MV-4-11 (cell line): ENCODE measurements at regions not wholly inside any gene's neighbourhood (a gene's known extent, or its start where the extent isn't known, plus 50 kb on each side); places are given as distances from the start of the nearest gene placed in this dataset.
"Not testable (repeated sequence)": the region's sequence is repeated elsewhere in the genome, so short reads cannot be mapped to it uniquely, and the experiment has no call there.

Source experiments
- DNase-seq: peaks from one replicate; lab custom pipeline; 2025; lab: John Stamatoyannopoulos, UW

DNA sequence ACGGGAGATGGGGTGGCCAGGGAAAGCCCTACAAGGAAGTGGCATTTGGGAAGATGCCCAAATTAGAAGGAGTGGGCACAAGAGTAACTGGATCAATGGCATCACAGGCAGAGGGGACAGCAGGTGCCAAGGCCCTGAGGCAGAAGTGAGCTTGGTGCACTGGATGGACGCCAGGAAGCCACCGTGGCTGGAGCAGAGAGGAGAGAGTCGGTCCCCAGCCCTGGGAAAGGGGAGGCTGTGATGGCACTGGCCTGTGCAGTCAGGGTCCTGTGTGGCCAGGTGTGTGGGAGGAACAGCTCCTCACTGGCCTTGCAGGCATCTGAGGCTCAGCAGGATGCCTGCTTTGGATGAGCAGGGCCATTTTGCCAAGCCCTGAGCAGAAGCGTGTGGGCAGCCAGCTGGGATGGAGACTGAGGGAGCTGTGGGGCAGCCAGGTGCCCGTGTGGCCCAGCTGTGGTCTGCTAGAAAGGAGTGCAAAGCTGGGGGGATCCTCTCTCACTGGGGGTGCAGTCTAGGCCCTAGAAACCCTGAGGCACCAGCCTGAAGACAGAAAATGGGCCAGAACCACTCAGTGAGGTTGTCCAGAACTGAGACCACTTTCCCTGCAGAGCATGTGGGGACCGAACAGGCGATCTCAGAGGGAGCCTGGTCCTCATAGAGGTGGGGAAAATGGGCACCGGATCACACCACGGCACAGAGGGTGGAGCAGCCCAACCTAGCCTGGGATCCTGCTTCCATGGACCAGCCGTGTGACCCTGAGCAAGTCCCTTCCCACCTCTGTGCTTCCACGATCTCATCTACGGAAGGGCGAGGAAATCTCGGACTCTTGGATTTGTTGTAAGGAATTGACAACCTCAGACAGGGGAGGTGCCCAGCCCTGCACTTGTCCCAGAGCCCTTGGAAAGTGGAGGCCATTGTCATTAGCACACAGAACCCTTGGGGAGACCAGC is 78.6 kb upstream of the RTL6 start:
- no peak for DNase-seq

DNA sequence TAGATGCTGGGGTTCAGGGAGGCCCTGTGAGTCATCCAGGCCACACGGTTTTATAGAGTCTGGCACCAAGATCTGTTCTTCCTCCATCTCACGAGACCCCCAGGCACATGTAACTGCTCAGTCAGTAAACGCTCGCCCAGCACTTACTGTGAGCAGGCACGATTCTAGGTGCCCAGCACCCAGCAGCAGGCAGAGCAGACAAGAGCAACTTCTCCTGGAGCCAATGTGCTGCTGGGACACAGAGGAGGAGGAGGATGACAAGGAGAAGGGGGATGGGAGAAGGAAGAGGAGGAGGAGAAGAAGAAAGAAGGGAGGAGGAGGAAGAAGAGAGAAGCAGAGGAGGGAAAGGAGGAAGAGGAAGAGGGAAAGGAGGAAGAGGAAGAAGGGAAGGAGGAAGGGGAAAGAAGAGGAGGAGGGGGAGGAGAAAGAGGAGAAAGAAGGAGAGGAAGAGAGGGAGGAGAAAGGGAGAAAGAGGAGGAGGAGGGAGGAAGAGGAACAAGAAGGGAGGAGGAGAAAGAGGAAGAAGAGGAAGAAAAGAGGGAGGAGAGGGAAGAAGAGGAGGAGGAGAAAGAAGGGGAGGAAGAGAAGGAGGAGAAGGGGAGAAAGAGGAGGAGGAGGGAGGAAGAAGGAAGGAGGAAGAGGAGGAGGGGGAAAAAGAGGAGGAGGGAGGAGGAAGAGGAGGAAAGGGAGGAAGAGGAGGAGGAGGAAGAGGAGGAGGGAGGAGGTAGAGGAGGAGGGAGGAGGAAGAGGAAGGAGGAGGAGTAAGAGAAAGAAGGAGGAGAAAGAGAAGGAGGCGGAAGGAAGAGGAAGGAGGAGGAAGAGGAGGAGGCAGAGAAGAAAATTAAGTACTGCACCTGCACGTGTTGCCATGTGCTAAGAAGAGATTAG is 77.6 kb upstream of the RTL6 start:
- no peak for DNase-seq

DNA sequence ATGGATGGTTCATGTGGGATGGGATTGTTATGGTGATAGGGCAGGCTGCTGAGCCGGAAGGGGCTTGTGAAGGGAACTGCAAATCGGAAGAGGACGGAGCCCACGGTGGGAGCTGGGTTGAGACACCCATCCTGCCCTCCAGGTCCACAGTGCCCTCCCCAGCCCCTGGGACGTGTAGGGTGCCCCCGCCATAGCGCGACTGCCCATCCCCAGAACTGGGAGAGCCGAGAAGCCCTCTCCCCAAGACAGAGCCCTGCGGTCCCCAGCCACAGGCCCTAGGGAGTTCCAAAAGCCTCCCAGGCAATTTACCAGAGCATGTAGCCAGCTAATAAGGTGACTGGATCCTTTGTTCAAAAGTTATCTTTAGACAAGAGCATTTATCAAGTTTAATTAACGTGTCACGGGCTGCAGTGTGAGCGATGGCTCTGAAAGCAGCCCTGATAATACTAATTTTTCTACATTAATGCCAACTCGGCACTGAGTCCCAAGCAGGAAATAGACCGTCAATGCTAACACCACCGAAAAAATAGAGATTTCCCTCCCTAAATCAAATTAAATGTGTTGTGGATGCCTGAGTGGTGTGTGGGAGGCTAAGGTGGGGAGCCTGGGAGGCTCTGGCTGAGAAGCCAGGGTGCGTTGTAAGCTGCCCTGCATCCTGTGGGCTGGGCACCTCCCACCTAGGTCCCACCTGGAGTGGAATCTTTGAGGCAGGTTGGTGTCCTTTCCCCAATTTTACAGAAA is 76.8 kb upstream of the RTL6 start:
- DNase-seq, result no peak

DNA sequence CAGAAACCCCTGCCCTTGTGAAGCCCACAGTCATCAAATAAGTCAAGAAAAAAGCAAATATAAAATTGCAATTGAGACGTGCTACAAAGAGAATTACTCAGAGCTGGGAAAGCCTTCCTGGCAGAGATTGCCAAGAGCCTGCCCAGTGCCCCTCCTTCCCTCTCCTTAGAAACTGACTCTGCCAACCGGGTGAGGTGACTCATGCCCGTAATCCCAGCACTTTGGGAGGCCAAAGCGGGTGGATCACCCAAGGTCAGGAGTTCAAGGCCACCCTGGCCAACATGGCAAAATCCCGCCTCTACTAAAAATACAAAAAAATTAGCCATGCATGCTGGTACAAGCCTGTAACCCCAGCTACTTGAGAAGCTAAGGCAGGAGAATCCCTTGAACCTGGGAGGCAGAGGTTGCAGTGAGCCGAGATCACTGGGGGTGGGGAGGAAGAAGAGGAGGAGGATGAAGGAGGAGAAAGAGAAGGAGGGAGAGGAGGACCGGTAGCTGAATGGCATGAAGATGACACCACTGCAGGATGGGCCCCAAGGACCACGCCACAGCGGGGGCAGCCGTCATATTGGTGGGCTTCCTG is 76.1 kb upstream of the RTL6 start:
- peak; percentile 17 for DNase-seq

DNA sequence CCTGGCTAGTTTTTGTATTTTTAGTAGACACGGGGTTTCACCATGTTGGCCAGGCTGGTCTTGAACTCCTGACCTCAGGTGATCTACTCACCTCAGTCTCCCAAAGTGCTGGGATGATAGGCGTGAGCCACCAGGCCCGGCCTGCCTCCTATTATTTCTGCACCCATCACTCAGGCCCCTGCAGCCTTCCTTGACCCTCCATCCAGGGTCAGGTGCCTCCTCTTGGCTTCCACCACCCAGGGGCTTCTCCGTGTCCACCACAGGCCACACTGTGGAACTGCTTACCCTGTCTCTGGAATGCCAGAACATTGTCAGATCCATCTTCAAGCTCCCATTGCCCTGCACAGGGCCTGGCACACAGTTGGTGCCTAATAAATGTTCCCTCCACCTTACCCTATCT is 75.4 kb upstream of the RTL6 start:
- DNase-seq, result no peak

DNA sequence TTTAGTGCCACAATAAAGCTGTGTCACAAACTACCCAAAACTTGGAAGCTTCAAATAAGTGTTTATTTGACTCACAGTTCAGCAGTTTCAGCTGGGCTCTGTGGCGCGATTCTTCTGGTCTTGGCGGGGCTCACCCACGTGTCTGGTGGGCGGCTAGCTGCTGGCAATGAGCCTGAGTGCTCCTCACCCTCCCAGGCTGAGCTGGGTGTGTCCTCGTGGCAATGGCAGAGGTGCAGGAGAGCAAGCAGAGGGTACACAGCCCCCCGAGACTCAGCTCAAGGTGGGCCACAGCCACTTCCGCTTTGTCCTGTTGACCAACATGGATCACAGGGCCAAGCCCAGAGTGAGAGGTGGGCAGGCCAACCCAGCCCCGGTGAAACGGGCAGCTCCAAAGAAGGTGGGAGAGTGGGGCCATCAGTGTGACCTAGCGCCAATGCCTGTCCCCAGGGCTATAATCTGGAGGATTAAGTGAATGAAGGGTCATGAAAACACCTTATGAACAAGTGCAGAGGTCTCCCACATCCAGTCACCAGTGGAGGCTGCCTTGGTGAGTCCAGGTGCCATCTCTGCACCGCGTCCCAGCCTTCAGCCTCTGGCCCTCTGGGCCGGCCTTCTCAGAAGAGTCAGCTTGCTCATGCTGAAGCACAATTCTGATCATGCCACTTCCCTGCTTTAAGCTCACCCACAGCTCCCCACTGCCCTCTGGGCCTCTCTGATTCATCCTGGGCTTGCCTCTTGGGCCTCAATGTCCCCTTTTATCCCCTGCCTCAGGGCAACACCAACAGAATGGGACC is 74.6 kb upstream of the RTL6 start:
- DNase-seq, result no peak

DNA sequence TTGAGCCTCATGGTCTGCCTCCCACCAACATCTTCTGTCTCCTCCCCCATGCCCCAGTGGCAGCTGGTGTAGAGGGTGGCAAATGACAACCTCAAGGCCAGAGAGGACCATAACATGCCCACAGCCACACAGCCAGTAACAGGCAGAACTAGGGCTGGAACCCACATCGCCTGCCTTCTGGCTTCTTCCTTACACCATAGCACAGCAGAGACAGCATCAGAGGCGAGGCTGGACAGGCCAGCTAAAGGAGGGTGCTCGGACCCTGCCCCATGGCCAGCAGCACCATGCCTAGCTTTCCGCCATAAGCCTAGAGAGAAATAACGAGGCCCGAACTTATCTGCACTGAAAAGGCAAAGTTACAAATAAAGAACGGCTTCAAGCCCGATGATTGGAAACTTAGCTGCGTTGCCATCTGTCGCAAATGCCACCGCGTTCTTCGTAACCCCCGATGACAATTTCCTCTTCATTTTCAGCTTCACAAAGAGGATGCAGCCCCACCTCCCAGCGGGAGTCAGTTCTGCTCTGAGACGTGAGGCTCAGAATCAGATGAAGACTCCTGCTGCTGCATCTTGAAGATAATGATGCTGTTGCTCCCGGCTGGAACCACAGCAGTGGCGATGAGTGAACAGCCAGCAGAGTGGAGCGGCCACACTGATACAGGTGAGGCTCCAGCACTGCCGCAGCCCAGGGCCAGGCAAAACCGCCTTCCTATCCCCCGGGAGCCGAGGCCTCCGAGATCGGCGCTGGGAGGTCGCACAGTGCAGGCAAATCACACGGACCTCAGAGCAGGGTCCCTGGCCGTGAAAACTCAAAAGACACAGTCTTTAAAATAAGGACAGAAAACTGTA is 73.8 kb upstream of the RTL6 start:
- DNase-seq, result peak; percentile 32

DNA sequence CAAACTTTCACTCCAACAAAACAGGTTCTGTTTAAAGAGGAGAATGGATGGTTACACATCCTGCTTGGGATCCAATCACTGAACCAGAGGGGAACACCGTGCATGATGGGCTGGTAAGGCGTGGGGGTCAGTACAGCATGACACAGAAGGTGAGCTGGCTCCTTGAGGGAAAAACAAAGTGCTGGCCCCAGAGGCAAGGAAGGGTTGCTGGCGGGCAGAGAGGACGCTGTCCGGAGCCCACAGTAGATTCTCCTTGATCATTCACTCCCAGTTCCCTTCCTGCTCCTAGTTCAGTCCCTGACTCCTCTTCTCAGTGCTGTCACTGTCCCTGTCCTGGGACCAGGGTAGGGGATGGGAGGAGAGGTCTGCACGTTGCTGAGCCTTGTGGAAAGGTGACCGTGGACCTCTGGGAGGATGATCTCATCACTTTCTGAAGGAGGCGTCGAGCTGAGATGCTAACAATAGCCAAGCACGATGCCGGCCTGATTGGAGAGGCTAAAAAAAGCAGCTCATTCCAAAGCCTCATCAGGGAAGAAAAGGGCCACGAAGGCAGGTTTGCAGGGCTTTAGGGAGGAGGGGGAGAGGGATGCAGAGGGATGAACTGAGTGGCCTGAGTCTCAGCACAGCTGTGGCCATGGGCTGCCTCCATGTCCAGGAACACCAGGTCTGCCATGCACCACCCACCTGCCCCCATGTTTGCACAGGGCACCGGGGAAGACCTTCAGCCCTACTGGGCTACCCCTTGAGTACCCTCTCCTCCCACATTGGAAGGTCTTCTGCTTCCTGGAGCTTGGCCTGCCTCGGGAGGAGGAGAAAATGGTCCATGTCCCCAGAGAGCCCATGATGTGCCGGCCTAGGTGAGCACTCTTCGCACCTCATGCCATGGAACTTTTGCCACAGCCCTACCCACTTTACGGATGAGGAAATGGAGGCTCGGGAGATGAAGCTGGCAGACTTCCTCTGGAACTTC is 72.7 kb upstream of the RTL6 start:
- no peak for DNase-seq

DNA sequence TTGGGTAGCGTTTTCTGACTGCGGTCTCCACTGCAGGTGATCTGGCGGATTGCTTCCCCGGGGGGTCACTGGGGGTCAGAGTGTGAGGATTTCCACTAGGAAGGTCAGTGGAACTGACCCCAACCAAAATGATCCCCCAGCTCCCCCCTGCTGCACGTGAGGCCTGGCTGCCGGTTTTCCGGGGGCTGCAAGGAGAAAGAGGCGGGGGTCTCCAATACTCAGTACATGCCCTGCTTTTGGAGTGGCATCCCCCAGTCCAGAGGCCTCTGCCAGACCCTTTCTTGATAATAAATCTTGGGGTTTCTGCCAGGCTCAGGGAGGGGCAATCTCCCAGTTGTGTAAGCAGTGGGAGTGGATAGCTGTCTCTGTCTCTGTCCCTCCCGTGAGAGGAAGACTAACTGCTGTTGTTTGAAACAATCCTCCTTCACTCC is 71.5 kb upstream of the RTL6 start:
- no peak for DNase-seq

DNA sequence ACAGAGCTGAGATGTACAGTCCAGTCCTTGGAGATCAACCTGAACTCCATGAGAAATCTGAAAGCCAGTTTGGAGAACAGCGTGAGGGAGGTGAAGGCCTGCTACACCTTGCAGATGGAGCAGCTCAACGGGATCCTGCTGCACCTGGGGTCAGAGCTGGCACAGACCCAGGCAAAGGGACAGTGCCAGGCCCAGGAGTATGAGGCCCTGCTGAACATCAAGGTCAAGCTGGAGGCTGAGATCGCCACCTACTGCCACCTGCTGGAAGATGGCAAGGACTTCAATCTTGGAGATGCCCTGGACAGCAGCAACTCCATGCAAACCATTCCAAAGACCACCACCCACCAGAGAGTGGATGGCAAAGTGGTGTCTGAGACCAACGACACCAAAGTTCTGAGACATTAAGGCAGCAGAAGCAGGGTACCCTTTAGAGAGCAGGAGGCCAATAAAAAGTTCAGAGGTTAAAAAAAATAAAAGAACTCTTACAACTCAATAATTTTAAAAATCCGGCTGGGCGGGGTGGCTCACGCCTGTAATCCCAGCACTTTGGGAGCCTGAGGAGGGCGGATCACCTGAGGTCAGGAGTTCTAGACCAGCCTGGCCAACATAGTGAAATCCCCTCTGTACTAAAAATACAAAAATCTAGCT is 69.9 kb upstream of the RTL6 start:
- DNase-seq, result peak; percentile 25

DNA sequence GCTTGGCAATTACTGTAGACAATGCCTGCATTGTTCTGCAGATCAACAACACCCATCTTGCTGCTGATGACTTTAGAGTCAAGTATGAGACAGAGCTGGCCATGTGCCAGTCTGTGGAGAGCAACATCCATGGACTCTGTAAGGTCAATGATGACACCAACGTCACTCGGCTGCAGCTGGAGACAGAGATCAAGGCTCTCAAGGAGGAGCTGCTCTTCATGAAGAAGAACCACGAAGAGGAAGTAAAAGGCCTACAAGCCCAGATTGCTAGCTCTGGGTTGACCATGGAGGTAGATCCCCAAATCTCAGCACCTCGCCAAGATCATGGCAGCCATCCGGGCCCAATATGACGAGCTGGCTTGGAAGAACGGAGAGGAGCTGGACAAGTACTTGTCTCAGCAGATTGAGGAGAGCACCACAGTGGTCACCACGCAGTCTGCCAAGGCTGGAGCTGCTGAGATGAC is 69.4 kb upstream of the RTL6 start:
- peak; percentile 69 for DNase-seq

DNA sequence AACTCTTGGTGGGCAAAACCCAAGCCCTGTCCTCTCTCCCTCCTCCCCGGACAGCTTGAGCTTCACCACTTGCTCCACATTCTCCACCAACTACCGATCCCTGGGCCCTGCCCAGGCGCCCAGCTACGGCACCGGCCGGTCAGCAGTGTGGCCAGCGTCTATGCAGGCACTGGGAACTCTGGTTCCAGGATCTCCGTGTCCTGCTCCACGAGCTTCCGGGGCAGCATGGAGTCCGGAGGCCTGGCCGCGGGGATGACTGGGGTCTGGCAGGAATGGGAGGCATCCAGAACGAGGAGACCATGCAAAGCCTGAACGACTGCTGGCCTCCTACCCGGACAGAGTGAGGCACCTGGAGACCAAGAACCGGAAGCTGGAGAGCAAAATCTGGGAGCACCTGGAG is 68.9 kb upstream of the RTL6 start:
- no peak for DNase-seq

DNA sequence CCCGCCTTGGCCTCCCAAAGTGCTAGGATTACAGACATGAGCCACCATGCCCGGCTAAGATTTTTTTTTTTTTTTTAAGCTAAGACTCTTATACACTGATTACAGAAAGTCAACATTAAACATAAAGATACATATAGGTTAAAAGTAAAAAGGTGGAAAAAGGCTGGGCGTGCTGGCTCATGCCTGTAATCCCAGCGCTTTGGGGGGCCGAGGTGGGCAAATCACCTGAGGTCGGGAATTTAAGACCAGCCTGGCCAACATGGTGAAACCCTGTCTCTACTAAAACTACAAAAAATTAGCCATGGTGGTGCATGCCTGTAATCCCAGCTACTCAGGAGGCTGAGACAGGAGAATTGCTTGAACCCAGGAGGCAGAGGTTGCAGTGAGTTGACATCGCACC is 64.6 kb upstream of the RTL6 start:
- not testable (repeated sequence) for DNase-seq

DNA sequence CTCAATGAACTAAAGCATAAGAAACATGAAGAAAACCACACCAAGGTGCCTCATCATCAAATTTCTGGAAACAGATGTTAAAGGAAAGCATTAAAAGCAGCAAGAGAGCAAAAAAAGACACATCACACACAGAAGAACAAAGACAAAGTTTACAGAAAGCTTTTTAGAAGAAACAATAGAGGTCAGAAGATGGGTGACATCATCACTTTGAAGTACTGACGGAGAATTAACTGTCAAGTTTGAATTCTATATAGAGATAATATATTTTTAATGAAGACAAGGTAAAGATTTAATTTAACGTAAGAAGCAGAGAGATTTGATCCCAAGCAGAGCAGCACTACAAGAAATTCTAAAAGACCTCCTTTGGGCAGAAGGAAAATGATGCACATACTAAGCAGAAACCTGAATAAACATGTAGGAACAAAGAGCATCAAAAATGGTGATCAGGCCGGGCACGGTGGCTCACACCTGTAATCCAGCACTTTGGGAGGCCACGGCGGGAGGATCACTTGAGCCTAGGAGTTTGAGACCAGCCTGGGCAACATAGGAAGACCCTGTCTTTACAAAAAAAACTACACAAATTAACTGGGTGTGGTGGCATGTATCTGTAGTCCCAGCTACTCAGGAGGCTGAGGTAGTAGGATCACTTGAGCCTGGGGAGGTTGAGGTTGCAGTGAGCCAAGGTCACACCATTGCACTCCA is 63.3 kb upstream of the RTL6 start:
- no peak for DNase-seq

DNA sequence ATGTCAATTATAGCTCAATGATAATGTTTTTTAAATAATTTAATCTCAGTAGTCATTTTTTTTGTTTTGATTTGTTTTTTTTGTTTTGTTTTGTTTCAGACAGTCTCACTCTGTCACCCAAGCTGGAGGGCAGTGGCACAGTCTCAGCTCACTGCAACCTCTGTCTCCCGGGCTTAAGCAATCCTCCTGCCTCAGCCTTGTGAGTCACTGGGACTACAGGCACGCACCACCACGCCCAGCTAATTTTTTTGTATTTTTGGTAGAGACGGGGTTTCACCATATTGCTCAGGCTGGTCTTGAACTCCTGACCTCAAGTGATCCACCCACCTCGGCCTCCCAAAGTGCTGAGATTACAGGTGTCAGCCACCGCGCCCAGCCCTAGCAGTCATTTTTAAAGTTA is 60.6 kb upstream of the RTL6 start:
- peak; percentile 80 for DNase-seq

DNA sequence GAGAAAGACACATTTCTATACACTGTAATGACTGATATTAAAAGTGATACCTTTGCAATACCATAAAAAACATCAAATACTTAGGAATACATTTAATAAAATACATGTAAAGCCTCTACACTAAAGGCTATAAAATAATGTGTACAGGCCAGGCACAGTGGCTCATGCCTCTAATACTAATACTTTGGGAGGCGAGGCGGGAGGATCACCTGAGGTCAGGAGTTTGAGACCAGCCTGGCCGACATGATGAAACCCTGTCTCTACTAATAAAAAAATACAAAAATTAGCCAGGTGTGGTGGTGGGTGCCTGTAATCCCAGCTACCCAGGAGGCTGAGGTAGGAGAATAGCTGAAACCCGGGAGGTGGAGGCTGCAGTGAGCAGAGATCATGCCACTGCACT is 59.8 kb upstream of the RTL6 start:
- DNase-seq, result not testable (repeated sequence)

DNA sequence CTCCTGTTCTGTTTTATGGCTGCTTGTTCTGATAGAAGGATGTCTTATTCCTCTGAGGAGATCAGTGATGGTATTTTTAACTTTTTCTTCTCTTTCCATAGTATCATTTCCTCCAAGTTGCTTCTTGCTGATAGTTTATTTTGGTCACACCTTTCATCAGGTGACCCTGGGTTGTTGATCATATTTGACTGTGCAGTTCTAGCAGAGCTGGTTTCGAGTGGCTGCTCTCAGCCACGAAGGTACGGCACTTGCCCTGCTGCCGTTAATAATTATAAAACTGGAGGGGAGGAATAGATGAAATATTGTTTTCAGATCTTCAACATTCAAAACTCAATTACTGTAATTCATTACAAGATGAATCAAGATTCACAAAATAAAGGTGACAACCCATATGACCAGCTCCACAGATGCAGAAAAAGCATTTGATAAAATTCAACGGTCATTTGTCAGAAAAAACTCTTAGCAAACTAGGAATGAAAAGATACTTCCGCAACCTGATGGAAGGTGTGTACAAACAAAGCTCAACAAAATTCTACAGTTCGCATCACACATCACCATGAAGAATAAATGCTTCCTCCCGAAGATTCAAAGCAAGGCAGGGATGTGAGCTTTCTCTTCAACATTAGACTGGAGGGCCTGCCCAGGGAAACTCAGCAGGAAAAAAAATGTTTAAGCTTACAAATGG is 59.2 kb upstream of the RTL6 start:
- DNase-seq, result no peak
